ENCODE measurements at regions not wholly inside any gene's neighbourhood (a gene's known extent, or its start where the extent isn't known, plus 50 kb on each side); places are given as distances from the start of the nearest gene placed in this dataset.
"Not testable (repeated sequence)": the region's sequence is repeated elsewhere in the genome, so short reads cannot be mapped to it uniquely, and the experiment has no call there.

- TF ChIP-seq POLR2A, CTCF, POLR2AphosphoS5 (IDR thresholded peaks at IDR 0.05): not testable (repeated sequence)
Observed at GRCh38 chr1:149260284-149260683, 156.9 kb upstream of the NBPF9 start.
